ENCODE measurements at regions not wholly inside any gene's neighbourhood (a gene's known extent, or its start where the extent isn't known, plus 50 kb on each side); places are given as distances from the start of the nearest gene placed in this dataset.

GRCh38 chr2:45287045-45287444 lies 277.8 kb upstream of the SIX2 start:
- Histone ChIP-seq H3K4me3 (ENCODE audit: low read length) (no peak overlapping the region), H3K27me3 (ENCODE audit: insufficient read depth, low read depth, low read length) (no peaks in the 10 kb centered on the region), H2AFZ (ENCODE audit: low read depth, low read length) (no peak overlapping the region), H3K9ac (ENCODE audit: low read length) (no peak overlapping the region), H3K27ac (ENCODE audit: low read length) (no peak overlapping the region), H4K20me1 (ENCODE audit: insufficient read depth) (no peaks in the 10 kb centered on the region), H3K36me3 (ENCODE audit: insufficient read depth, low read length) (no peaks in the 10 kb centered on the region), H3F3A (ENCODE audit: insufficient read depth, low read length, poor library complexity, severe bottlenecking) (no peaks in the 10 kb centered on the region), H3K9me2 (ENCODE audit: insufficient read depth, low read length) (no peaks in the 10 kb centered on the region), H3K4me2 (ENCODE audit: low read length) (no peak overlapping the region), H3K9me3 (ENCODE audit: low read length) (no peaks in the 10 kb centered on the region), H3K79me2 (replicated peaks; ENCODE audit: insufficient read depth, low read length) (no peaks in the 10 kb centered on the region)
- TF ChIP-seq SMC3 (conservative IDR thresholded peaks at IDR 0.05; ENCODE audit: poor library complexity) (no peak), EP300 (conservative IDR thresholded peaks at IDR 0.05; ENCODE audit: poor library complexity, severe bottlenecking) (no peak), EZH2 (IDR thresholded peaks at IDR 0.05; ENCODE audit: borderline replicate concordance, insufficient read depth, low read length, poor library complexity, severe bottlenecking) (no peak), POLR2AphosphoS5 (IDR thresholded peaks at IDR 0.05) (no peak), MXI1 (conservative IDR thresholded peaks at IDR 0.05; ENCODE audit: poor library complexity, severe bottlenecking) (no peak), RAD21 (conservative IDR thresholded peaks at IDR 0.05) (no peak), CTCF (IDR thresholded peaks at IDR 0.05; ENCODE audit: poor library complexity, severe bottlenecking) (no peak), REST (IDR thresholded peaks at IDR 0.05; ENCODE audit: borderline replicate concordance) (no peak)

GRCh38 chr2:45285771-45286390 lies 276.6 kb upstream of the SIX2 start:
- Histone ChIP-seq H3K36me3 (ENCODE audit: insufficient read depth, low read length) (no peaks in the 10 kb centered on the region), H4K20me1 (ENCODE audit: insufficient read depth) (no peaks in the 10 kb centered on the region), H3K4me3 (ENCODE audit: low read length) (no peak overlapping the region), H3K9me2 (ENCODE audit: insufficient read depth, low read length) (no peaks in the 10 kb centered on the region), H3K9me3 (ENCODE audit: low read length) (no peaks in the 10 kb centered on the region), H3K27me3 (ENCODE audit: insufficient read depth, low read depth, low read length) (no peaks in the 10 kb centered on the region), H2AFZ (ENCODE audit: low read depth, low read length) (no peak overlapping the region), H3F3A (ENCODE audit: insufficient read depth, low read length, poor library complexity, severe bottlenecking) (no peaks in the 10 kb centered on the region), H3K79me2 (replicated peaks; ENCODE audit: insufficient read depth, low read length) (no peaks in the 10 kb centered on the region), H3K27ac (ENCODE audit: low read length) (no peak overlapping the region), H3K4me2 (ENCODE audit: low read length) (no peak overlapping the region), H3K9ac (ENCODE audit: low read length) (no peak overlapping the region)
- TF ChIP-seq TAF1 (IDR thresholded peaks at IDR 0.05; ENCODE audit: low read depth): no peak
- no peak for TF ChIP-seq EZH2 (IDR thresholded peaks at IDR 0.05; ENCODE audit: borderline replicate concordance, insufficient read depth, low read length, poor library complexity, severe bottlenecking)
- no peak for TF ChIP-seq MXI1 (conservative IDR thresholded peaks at IDR 0.05; ENCODE audit: poor library complexity, severe bottlenecking)
- no peak for TF ChIP-seq SMC3 (conservative IDR thresholded peaks at IDR 0.05; ENCODE audit: poor library complexity)
- TF ChIP-seq REST (IDR thresholded peaks at IDR 0.05; ENCODE audit: borderline replicate concordance): no peak
- no peak for TF ChIP-seq CTCF (IDR thresholded peaks at IDR 0.05; ENCODE audit: poor library complexity, severe bottlenecking)
- TF ChIP-seq RAD21 (conservative IDR thresholded peaks at IDR 0.05): no peak
- TF ChIP-seq EP300 (conservative IDR thresholded peaks at IDR 0.05; ENCODE audit: poor library complexity, severe bottlenecking): no peak
- TF ChIP-seq POLR2AphosphoS5 (IDR thresholded peaks at IDR 0.05): no peak
